ENCODE measurements at regions not wholly inside any gene's neighbourhood (a gene's known extent, or its start where the extent isn't known, plus 50 kb on each side); places are given as distances from the start of the nearest gene placed in this dataset.
A peak's percentile ranks its signal among the peaks of the same experiment; 100 is the strongest.
"Not testable (repeated sequence)": the region's sequence is repeated elsewhere in the genome, so short reads cannot be mapped to it uniquely, and the experiment has no call there.

DNA sequence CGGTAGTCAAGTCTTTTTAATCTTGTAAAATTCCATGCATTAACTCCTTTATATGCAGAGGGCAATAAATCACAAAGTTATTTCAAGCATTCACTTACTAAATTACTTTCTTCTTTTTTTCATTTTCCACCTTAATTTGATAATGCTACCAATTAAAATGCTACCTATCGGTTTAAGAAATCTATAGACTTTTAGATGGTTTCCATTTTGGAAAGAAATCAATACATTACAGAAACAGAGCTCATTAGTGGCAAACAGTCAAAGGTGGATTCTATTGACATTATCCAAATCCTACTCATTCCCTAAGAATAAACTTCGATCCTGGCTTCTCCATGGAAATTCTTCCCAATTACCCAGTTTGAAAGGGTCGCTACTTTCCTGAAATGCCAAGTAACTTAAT is 176.5 kb downstream of the MREG start:
- no peaks in the 10 kb centered on the region for H3K9me3 Mint-ChIP-seq
- H3K4me3 Mint-ChIP-seq = no peak overlapping the region
- no peak for DNase-seq (ENCODE audit: low spot score)
- H3K27me3 Mint-ChIP-seq (ENCODE audit: insufficient read depth) = no peaks in the 10 kb centered on the region
- intact Hi-C loops (cut with micrococcal nuclease) = no loop called here
- H3K36me3 Mint-ChIP-seq (ENCODE audit: low read depth) = no peaks in the 10 kb centered on the region
- H3K27ac Mint-ChIP-seq = no peak overlapping the region
- peaks cover 5% of the 10 kb centered on the region for H3K4me1 Mint-ChIP-seq (ENCODE audit: low read depth)

- no peaks in the 10 kb centered on the region for H3K9me3 Mint-ChIP-seq
Observed at GRCh38 chr2:215835657-215836056, 177.7 kb downstream of the MREG start.

DNA sequence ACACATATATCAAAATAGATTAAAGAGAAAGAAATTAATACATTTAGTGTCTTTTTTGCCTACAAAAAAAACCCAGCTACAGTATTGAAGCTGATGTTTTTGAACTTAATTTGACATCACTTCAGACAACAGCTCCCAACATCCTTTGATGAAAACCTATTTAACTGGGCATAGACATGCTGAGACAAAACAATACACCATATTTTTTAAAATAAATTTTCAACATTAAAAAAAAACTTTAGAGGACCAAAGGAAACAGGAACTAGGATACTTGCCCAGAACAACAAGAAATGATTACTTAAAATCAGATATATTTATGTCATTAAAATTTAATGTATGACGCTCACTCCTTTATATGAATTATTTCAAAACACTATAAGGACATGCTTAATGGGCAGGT is 178.1 kb downstream of the MREG start:
- no peaks in the 10 kb centered on the region for H3K27me3 Mint-ChIP-seq (ENCODE audit: insufficient read depth)
- H3K27ac Mint-ChIP-seq = no peak overlapping the region
- peaks cover 11% of the 10 kb centered on the region for H3K4me1 Mint-ChIP-seq (ENCODE audit: low read depth)
- DNase-seq (ENCODE audit: low spot score) = no peak
- intact Hi-C loops (cut with micrococcal nuclease) = no loop called here
- H3K9me3 Mint-ChIP-seq = no peaks in the 10 kb centered on the region
- H3K36me3 Mint-ChIP-seq (ENCODE audit: low read depth) = no peaks in the 10 kb centered on the region
- no peak overlapping the region for H3K4me3 Mint-ChIP-seq

More at GRCh38 chr2:215835657-215836056, 177.7 kb downstream of the MREG start:
- intact Hi-C loops (cut with micrococcal nuclease) = no loop called here
- H3K27ac Mint-ChIP-seq = no peak overlapping the region
- H3K4me3 Mint-ChIP-seq = no peak overlapping the region
- H3K36me3 Mint-ChIP-seq (ENCODE audit: low read depth) = no peaks in the 10 kb centered on the region
- no peak for DNase-seq (ENCODE audit: low spot score)
- H3K27me3 Mint-ChIP-seq (ENCODE audit: insufficient read depth) = no peaks in the 10 kb centered on the region
- H3K4me1 Mint-ChIP-seq (ENCODE audit: low read depth) = peaks cover 11% of the 10 kb centered on the region

GRCh38 chr2:215833531-215834162 is 179.7 kb downstream of the MREG start:
- Mint-ChIP-seq H3K27me3 (ENCODE audit: insufficient read depth) (no peaks in the 10 kb centered on the region), H3K4me3 (no peak overlapping the region), H3K4me1 (ENCODE audit: low read depth) (peaks cover 11% of the 10 kb centered on the region), H3K27ac (no peak overlapping the region), H3K36me3 (ENCODE audit: low read depth) (no peaks in the 10 kb centered on the region), H3K9me3 (no peaks in the 10 kb centered on the region)
- no peak for DNase-seq (ENCODE audit: low spot score)
- intact Hi-C loops (cut with micrococcal nuclease) = no loop called here

DNA sequence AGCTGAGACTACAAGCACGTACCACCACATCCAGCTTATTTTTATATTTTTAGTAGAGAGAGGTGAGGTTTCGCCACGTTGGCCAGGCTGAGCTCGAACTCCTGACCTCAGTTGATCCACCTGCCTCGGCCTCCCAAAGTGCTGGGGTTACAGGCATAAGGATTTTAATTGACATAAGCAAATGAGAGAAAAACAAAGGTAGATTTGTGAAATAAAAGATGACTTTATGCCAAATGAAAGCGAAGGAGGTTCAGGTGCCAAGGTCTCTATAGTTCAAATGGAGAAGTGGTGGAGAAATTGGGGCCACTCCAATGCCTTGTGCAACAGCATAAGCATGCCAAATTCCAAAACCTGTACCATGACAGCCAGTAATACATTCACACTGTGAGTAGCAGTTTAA is 180.6 kb downstream of the MREG start:
- DNase-seq (ENCODE audit: low spot score) = no peak
- no peak overlapping the region for H3K27ac Mint-ChIP-seq
- H3K9me3 Mint-ChIP-seq = no peaks in the 10 kb centered on the region
- peaks cover 11% of the 10 kb centered on the region for H3K4me1 Mint-ChIP-seq (ENCODE audit: low read depth)
- H3K36me3 Mint-ChIP-seq (ENCODE audit: low read depth) = no peaks in the 10 kb centered on the region
- H3K27me3 Mint-ChIP-seq (ENCODE audit: insufficient read depth) = no peaks in the 10 kb centered on the region
- intact Hi-C loops (cut with micrococcal nuclease) = no loop called here
- no peak overlapping the region for H3K4me3 Mint-ChIP-seq

- Mint-ChIP-seq H3K27me3 (ENCODE audit: insufficient read depth) (no peaks in the 10 kb centered on the region), H3K4me1 (ENCODE audit: low read depth) (peaks cover 11% of the 10 kb centered on the region), H3K9me3 (no peaks in the 10 kb centered on the region), H3K36me3 (ENCODE audit: low read depth) (no peaks in the 10 kb centered on the region), H3K27ac (peak overlapping the region; percentile 77), H3K4me3 (peak overlapping the region; percentile 54)
- intact Hi-C loops (cut with micrococcal nuclease) = no loop called here
- no peak for DNase-seq (ENCODE audit: low spot score)
Observed at GRCh38 chr2:215831296-215831913, 181.9 kb downstream of the MREG start.

GRCh38 chr2:215830304-215830703 is 183.0 kb downstream of the MREG start:
- no peak overlapping the region for H3K27ac Mint-ChIP-seq
- H3K27me3 Mint-ChIP-seq (ENCODE audit: insufficient read depth) = no peaks in the 10 kb centered on the region
- no peak for DNase-seq (ENCODE audit: low spot score)
- H3K4me1 Mint-ChIP-seq (ENCODE audit: low read depth) = peaks cover 11% of the 10 kb centered on the region
- no peak overlapping the region for H3K4me3 Mint-ChIP-seq
- H3K9me3 Mint-ChIP-seq = no peaks in the 10 kb centered on the region
- intact Hi-C loops (cut with micrococcal nuclease) = no loop called here
- no peaks in the 10 kb centered on the region for H3K36me3 Mint-ChIP-seq (ENCODE audit: low read depth)

- no peak for DNase-seq (ENCODE audit: low spot score)
- Mint-ChIP-seq H3K4me1 (ENCODE audit: low read depth) (peaks cover 11% of the 10 kb centered on the region), H3K9me3 (no peaks in the 10 kb centered on the region), H3K27me3 (ENCODE audit: insufficient read depth) (peaks cover 2% of the 10 kb centered on the region), H3K36me3 (ENCODE audit: low read depth) (no peaks in the 10 kb centered on the region), H3K27ac (no peak overlapping the region), H3K4me3 (no peak overlapping the region)
- intact Hi-C loops (cut with micrococcal nuclease) = no loop called here
Observed at GRCh38 chr2:215829261-215829660, 184.1 kb downstream of the MREG start.

- peaks cover 2% of the 10 kb centered on the region for H3K27me3 Mint-ChIP-seq (ENCODE audit: insufficient read depth)
- no peak for DNase-seq (ENCODE audit: low spot score)
- peaks cover 11% of the 10 kb centered on the region for H3K4me1 Mint-ChIP-seq (ENCODE audit: low read depth)
- no peaks in the 10 kb centered on the region for H3K36me3 Mint-ChIP-seq (ENCODE audit: low read depth)
- no peak overlapping the region for H3K27ac Mint-ChIP-seq
- no peak overlapping the region for H3K4me3 Mint-ChIP-seq
- intact Hi-C loops (cut with micrococcal nuclease) = no loop called here
- H3K9me3 Mint-ChIP-seq = no peaks in the 10 kb centered on the region
Observed at GRCh38 chr2:215828528-215829184, 184.7 kb downstream of the MREG start.

DNA sequence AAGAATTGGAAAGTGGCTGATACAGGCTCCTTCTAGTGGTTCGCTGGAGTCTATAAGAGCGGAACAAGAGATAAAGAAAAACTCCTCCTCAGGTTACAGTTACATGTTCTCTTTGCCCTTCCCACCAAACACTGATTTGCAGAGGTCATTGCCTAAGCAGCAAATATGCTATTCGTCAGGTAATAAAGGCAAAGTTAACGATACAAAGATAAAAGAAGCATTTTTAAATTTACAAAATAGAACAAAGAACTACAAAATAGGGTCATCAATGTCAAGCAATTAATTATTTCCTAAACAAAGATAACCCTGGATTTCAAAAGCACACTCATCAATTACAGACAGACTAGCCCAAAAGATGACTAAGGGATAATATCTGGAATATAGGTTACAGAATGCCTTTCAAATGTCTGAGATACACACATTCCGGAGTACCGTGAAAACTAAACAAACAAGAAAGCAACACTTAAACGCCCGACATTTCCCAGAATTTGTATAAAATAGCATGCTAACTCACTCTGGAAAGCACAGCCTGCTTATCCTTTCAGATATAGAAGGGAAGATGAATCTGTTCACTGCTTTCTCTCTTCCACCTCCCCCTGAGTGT is 186.4 kb downstream of the MREG start:
- no peak for DNase-seq (ENCODE audit: low spot score)
- H3K36me3 Mint-ChIP-seq (ENCODE audit: low read depth) = no peaks in the 10 kb centered on the region
- H3K4me1 Mint-ChIP-seq (ENCODE audit: low read depth) = peaks cover 6% of the 10 kb centered on the region
- no peaks in the 10 kb centered on the region for H3K9me3 Mint-ChIP-seq
- H3K27ac Mint-ChIP-seq = no peak overlapping the region
- H3K27me3 Mint-ChIP-seq (ENCODE audit: insufficient read depth) = peaks cover 7% of the 10 kb centered on the region
- intact Hi-C loops (cut with micrococcal nuclease) = no loop called here
- H3K4me3 Mint-ChIP-seq = no peak overlapping the region

- H3K4me1 Mint-ChIP-seq (ENCODE audit: low read depth) = peaks cover under 1% of the 10 kb centered on the region
- DNase-seq (ENCODE audit: low spot score) = no peak
- no peaks in the 10 kb centered on the region for H3K9me3 Mint-ChIP-seq
- H3K27ac Mint-ChIP-seq = no peak overlapping the region
- H3K27me3 Mint-ChIP-seq (ENCODE audit: insufficient read depth) = peaks cover 9% of the 10 kb centered on the region
- H3K4me3 Mint-ChIP-seq = no peak overlapping the region
- intact Hi-C loops (cut with micrococcal nuclease) = no loop called here
- no peaks in the 10 kb centered on the region for H3K36me3 Mint-ChIP-seq (ENCODE audit: low read depth)
Observed at GRCh38 chr2:215826376-215826775, 187.0 kb downstream of the MREG start.

DNA sequence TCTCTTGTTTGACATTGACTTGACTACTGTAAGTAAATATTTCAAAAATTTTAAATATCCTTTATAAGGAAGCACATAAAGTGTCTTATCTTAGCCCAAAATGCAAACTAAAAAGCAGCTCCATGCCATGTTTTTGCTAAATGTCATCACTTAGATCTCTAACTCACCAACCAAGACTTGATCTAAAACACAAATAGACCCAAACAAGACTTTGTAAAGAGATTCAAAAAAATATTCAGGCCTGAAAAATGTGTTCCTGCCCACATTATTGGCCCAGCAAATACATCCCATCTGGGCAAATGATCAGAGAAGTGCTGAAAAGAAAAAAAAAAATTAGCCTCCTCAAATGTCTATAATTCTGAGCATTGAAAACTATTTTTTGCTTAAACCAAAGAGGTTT is 187.6 kb downstream of the MREG start:
- Mint-ChIP-seq H3K27me3 (ENCODE audit: insufficient read depth) (peaks cover 13% of the 10 kb centered on the region), H3K4me3 (no peak overlapping the region), H3K27ac (no peak overlapping the region), H3K36me3 (ENCODE audit: low read depth) (no peaks in the 10 kb centered on the region), H3K9me3 (no peaks in the 10 kb centered on the region), H3K4me1 (ENCODE audit: low read depth) (no peaks in the 10 kb centered on the region)
- intact Hi-C loops (cut with micrococcal nuclease) = no loop called here
- no peak for DNase-seq (ENCODE audit: low spot score)

GRCh38 chr2:215821298-215821697 is 192.1 kb downstream of the MREG start:
- intact Hi-C loops (cut with micrococcal nuclease) = not testable (repeated sequence)

More at GRCh38 chr2:215821298-215821697, 192.1 kb downstream of the MREG start:
- H3K27me3 Mint-ChIP-seq (ENCODE audit: insufficient read depth) = peaks cover 22% of the 10 kb centered on the region
- H3K36me3 Mint-ChIP-seq (ENCODE audit: low read depth); DNase-seq (ENCODE audit: low spot score); H3K4me3 Mint-ChIP-seq; H3K4me1 Mint-ChIP-seq (ENCODE audit: low read depth); H3K9me3 Mint-ChIP-seq; H3K27ac Mint-ChIP-seq: not testable (repeated sequence)

Data from activated T-helper 1 cell treated with anti-CD3 and anti-CD28 coated beads, Interleukin-12 subunit alpha, Interleukin-12 subunit beta, Interleukin-2, Interleukin-4 antibody, amounts not matched to agents 30 ng/mL and 10 ng/mL and 1 ng/mL, durations not matched to agents 14 hours and 24 hours and 36 hours (primary cell).